CD4-positive, CD25-positive, alpha-beta regulatory T cell (primary cell): ENCODE measurements at regions not wholly inside any gene's neighbourhood (a gene's known extent, or its start where the extent isn't known, plus 50 kb on each side); places are given as distances from the start of the nearest gene placed in this dataset.

Experiments used
- ATAC-seq, 2 donors: fragments of 150-1000 bp; cut with Tn5 transposase; one replicate each; pipeline ENCODE4 v1.10.0; 2021; ENCODE audit warnings: low read depth in 2 of 2, moderate number of reproducible peaks in 2 of 2, moderate library complexity in 1 of 2
- DNase-seq, 3 donors: peaks; one replicate each; pipeline versions ENCODE4 v3.0.0 to v3.0.0-alpha.2; 2012 to 2022; ENCODE audit warnings: mixed read lengths in 1 of 3
- H3K27ac ChIP-seq: one replicate; pipeline ENCODE4 v1.7.0; 2013; ENCODE audit warnings: mild to moderate bottlenecking, low read length; ENCODE audit not compliant: insufficient read depth, poor library complexity, severe bottlenecking
- H3K27me3 ChIP-seq: one replicate; pipeline ENCODE4 v1.7.0; 2013; ENCODE audit warnings: low read length; ENCODE audit not compliant: control insufficient read depth, insufficient read depth
- H3K36me3 ChIP-seq: one replicate; pipeline ENCODE4 v1.7.0; 2013; ENCODE audit warnings: mild to moderate bottlenecking, low read length, moderate library complexity; ENCODE audit not compliant: control insufficient read depth, insufficient read depth
- H3K4me1 ChIP-seq: 2 replicates; pipeline ENCODE4 v1.7.0; 2013; ENCODE audit warnings: mild to moderate bottlenecking, low read length; ENCODE audit not compliant: insufficient read depth, control insufficient read depth, poor library complexity, severe bottlenecking
- H3K4me3 ChIP-seq: one replicate; pipeline ENCODE4 v1.7.0; 2013; ENCODE audit warnings: low read depth, mild to moderate bottlenecking, low read length, moderate library complexity
- H3K9me3 ChIP-seq, 2 experiments: 1 replicate in 1 of 2; 2 replicates in 1 of 2; pipeline ENCODE4 v1.7.0; 2013; ENCODE audit warnings: low read length in 2 of 2, mild to moderate bottlenecking in 1 of 2, moderate library complexity in 1 of 2; ENCODE audit not compliant: control insufficient read depth in 2 of 2
- H3K27ac Mint-ChIP-seq, 3 donors: one replicate each; pipeline ENCODE4 v1.8.0; 2020 to 2022; ENCODE audit warnings: mild to moderate bottlenecking in 3 of 3, mixed read lengths in 3 of 3, moderate library complexity in 2 of 3
- H3K27me3 Mint-ChIP-seq: one replicate; pipeline ENCODE4 v1.8.0; 2022; ENCODE audit warnings: mild to moderate bottlenecking, mixed read lengths
- H3K36me3 Mint-ChIP-seq: one replicate; pipeline ENCODE4 v1.8.0; 2020; ENCODE audit warnings: mixed read lengths
- H3K4me1 Mint-ChIP-seq, 4 donors: one replicate each; pipeline ENCODE4 v1.8.0; 2020 to 2022; ENCODE audit warnings: mixed read lengths in 4 of 4, mild to moderate bottlenecking in 1 of 4
- H3K4me3 Mint-ChIP-seq, 4 donors: one replicate each; pipeline ENCODE4 v1.8.0; 2020 to 2022; ENCODE audit warnings: mild to moderate bottlenecking in 4 of 4, mixed read lengths in 4 of 4, moderate library complexity in 3 of 4
- H3K9me3 Mint-ChIP-seq, 7 donors: one replicate each; pipeline ENCODE4 v1.8.0; 2020 to 2022; ENCODE audit warnings: mixed read lengths in 7 of 7, mild to moderate bottlenecking in 3 of 7, moderate library complexity in 2 of 7

GRCh38 chr5:61854531-61854930 is 451.5 kb upstream of the KIF2A start:
- Histone ChIP-seq H3K4me3 (no peak overlapping the region), H3K4me1 (no peaks in the 10 kb centered on the region), H3K27ac (no peak overlapping the region), H3K36me3 (no peaks in the 10 kb centered on the region), H3K9me3 (no peaks in the 10 kb centered on the region), H3K27me3 (no peaks in the 10 kb centered on the region)
- DNase-seq = no peak
- Mint-ChIP-seq H3K4me3 (no peak overlapping the region), H3K27ac (no peak overlapping the region), H3K9me3 (peaks cover 0 to 8% (median 2%) of the 10 kb centered on the region in 7 donors), H3K27me3 (peaks cover 5% of the 10 kb centered on the region), H3K36me3 (no peaks in the 10 kb centered on the region), H3K4me1 (no peaks in the 10 kb centered on the region)
- ATAC-seq = no peak

GRCh38 chr5:61860978-61861377 is 445.0 kb upstream of the KIF2A start:
- Mint-ChIP-seq H3K4me3 (no peak overlapping the region), H3K9me3 (peaks cover 0 to 4% (median 0%) of the 10 kb centered on the region in 7 donors), H3K27ac (no peak overlapping the region), H3K36me3 (no peaks in the 10 kb centered on the region), H3K27me3 (no peaks in the 10 kb centered on the region), H3K4me1 (no peaks in the 10 kb centered on the region)
- DNase-seq (no peak), ATAC-seq (no peak)
- Histone ChIP-seq H3K27me3 (no peaks in the 10 kb centered on the region), H3K4me1 (no peaks in the 10 kb centered on the region), H3K27ac (no peak overlapping the region), H3K36me3 (no peaks in the 10 kb centered on the region), H3K4me3 (no peak overlapping the region), H3K9me3 (no peaks in the 10 kb centered on the region)

GRCh38 chr5:61866930-61867329 is 439.1 kb upstream of the KIF2A start:
- Mint-ChIP-seq H3K4me3 (no peak overlapping the region), H3K36me3 (no peaks in the 10 kb centered on the region), H3K27me3 (no peaks in the 10 kb centered on the region), H3K27ac (no peak overlapping the region), H3K4me1 (no peaks in the 10 kb centered on the region), H3K9me3 (peaks cover 0 to 5% (median 2%) of the 10 kb centered on the region in 7 donors)
- Histone ChIP-seq H3K4me3 (no peak overlapping the region), H3K4me1 (no peaks in the 10 kb centered on the region), H3K27me3 (no peaks in the 10 kb centered on the region), H3K36me3 (no peaks in the 10 kb centered on the region), H3K9me3 (peaks cover 0 to 3% of the 10 kb centered on the region in 2 experiments), H3K27ac (no peak overlapping the region)
- ATAC-seq (no peak), DNase-seq (peak in 1 of 3 donors; percentile 1)

GRCh38 chr5:61869333-61869732 is 436.7 kb upstream of the KIF2A start:
- Histone ChIP-seq H3K36me3 (no peaks in the 10 kb centered on the region), H3K4me3 (no peak overlapping the region), H3K4me1 (no peaks in the 10 kb centered on the region), H3K27ac (no peak overlapping the region), H3K27me3 (no peaks in the 10 kb centered on the region), H3K9me3 (peaks cover 0 to 5% of the 10 kb centered on the region in 2 experiments)
- Mint-ChIP-seq H3K4me1 (no peaks in the 10 kb centered on the region), H3K4me3 (no peak overlapping the region), H3K27ac (no peak overlapping the region), H3K36me3 (no peaks in the 10 kb centered on the region), H3K9me3 (peaks cover 0 to 11% (median 5%) of the 10 kb centered on the region in 7 donors), H3K27me3 (no peaks in the 10 kb centered on the region)
- no peak for DNase-seq
- no peak for ATAC-seq

- no peak overlapping the region for H3K27ac ChIP-seq
- no peaks in the 10 kb centered on the region for H3K4me1 ChIP-seq
- H3K36me3 ChIP-seq = no peaks in the 10 kb centered on the region
- no peak overlapping the region for H3K4me3 ChIP-seq
- no peak overlapping the region for H3K27ac Mint-ChIP-seq
- H3K27me3 ChIP-seq = no peaks in the 10 kb centered on the region
- H3K4me1 Mint-ChIP-seq = no peaks in the 10 kb centered on the region
- H3K4me3 Mint-ChIP-seq = no peak overlapping the region
- peaks cover 0 to 10% (median 0%) of the 10 kb centered on the region in 7 donors for H3K9me3 Mint-ChIP-seq
- H3K36me3 Mint-ChIP-seq = no peaks in the 10 kb centered on the region
- no peaks in the 10 kb centered on the region for H3K9me3 ChIP-seq
- no peaks in the 10 kb centered on the region for H3K27me3 Mint-ChIP-seq
- ATAC-seq = no peak
- no peak for DNase-seq
Observed at GRCh38 chr5:61878471-61878870, 427.5 kb upstream of the KIF2A start.

- DNase-seq = no peak
- H3K36me3 ChIP-seq = no peaks in the 10 kb centered on the region
- H3K4me1 ChIP-seq = no peaks in the 10 kb centered on the region
- Mint-ChIP-seq H3K9me3 (peaks cover 0 to 2% (median 0%) of the 10 kb centered on the region in 7 donors), H3K27me3 (no peaks in the 10 kb centered on the region), H3K27ac (no peak overlapping the region), H3K36me3 (no peaks in the 10 kb centered on the region), H3K4me1 (no peaks in the 10 kb centered on the region), H3K4me3 (no peak overlapping the region)
- no peak overlapping the region for H3K27ac ChIP-seq
- ATAC-seq = no peak
- H3K4me3 ChIP-seq = no peak overlapping the region
- H3K27me3 ChIP-seq = no peaks in the 10 kb centered on the region
- H3K9me3 ChIP-seq = no peaks in the 10 kb centered on the region
Observed at GRCh38 chr5:61881821-61882487, 424.1 kb upstream of the KIF2A start.

- no peaks in the 10 kb centered on the region for H3K4me1 ChIP-seq
- H3K36me3 Mint-ChIP-seq = no peaks in the 10 kb centered on the region
- no peaks in the 10 kb centered on the region for H3K4me1 Mint-ChIP-seq
- H3K9me3 Mint-ChIP-seq = peaks cover 0 to 6% (median 2%) of the 10 kb centered on the region in 7 donors
- no peaks in the 10 kb centered on the region for H3K9me3 ChIP-seq
- no peaks in the 10 kb centered on the region for H3K36me3 ChIP-seq
- H3K4me3 Mint-ChIP-seq = no peak overlapping the region
- H3K27ac ChIP-seq = no peak overlapping the region
- H3K4me3 ChIP-seq = no peak overlapping the region
- no peak for ATAC-seq
- no peaks in the 10 kb centered on the region for H3K27me3 Mint-ChIP-seq
- DNase-seq = no peak
- no peaks in the 10 kb centered on the region for H3K27me3 ChIP-seq
- no peak overlapping the region for H3K27ac Mint-ChIP-seq
Observed at GRCh38 chr5:61882901-61883500, 423.0 kb upstream of the KIF2A start.
